Activated naive CD4-positive, alpha-beta T cell (primary cell): ENCODE measurements at regions not wholly inside any gene's neighbourhood (a gene's known extent, or its start where the extent isn't known, plus 50 kb on each side); places are given as distances from the start of the nearest gene placed in this dataset.
"Not testable (repeated sequence)": the region's sequence is repeated elsewhere in the genome, so short reads cannot be mapped to it uniquely, and the experiment has no call there.

ENCODE experiments used
- DNase-seq, 4 experiments: peaks; one replicate each; lab custom pipeline; 2025; lab: John Stamatoyannopoulos, UW

DNA sequence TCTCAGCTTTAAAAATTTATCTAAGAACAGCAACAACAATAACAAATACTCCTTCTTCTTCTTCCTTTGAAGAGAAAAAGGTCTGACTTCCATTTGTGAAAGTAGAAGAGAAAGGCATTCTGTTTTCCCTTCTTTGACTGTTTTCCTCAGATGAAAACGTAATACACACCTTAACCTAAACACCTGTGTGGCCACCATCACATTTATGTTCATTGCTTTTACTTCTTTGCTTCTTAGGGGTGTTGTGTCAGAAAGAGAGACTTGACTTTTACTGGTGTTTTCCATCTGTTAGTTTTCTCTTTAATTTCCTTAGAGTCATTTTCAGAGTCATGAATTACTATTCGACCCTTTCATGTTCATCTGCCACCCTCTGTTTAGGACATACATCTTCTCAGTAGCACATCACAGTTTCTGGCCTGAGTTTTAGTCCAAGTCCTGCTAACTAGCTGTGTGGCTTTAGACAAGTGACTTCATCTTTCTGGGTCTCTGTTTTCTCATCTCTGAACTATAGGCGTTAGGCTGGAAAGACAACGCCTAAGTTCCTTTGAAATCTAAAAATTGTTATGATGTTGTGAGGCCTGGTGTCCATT lies 283.8 kb downstream of the GATA3 start:
- DNase-seq = no peak

GRCh38 chr10:8344756-8345155 lies 290.3 kb downstream of the GATA3 start:
- no peak for DNase-seq

GRCh38 chr10:8346861-8347260 lies 292.4 kb downstream of the GATA3 start:
- no peak for DNase-seq

- DNase-seq = not testable (repeated sequence)
These were observed 293.1 kb downstream of the GATA3 start for GRCh38 chr10:8347614-8348013.

DNA sequence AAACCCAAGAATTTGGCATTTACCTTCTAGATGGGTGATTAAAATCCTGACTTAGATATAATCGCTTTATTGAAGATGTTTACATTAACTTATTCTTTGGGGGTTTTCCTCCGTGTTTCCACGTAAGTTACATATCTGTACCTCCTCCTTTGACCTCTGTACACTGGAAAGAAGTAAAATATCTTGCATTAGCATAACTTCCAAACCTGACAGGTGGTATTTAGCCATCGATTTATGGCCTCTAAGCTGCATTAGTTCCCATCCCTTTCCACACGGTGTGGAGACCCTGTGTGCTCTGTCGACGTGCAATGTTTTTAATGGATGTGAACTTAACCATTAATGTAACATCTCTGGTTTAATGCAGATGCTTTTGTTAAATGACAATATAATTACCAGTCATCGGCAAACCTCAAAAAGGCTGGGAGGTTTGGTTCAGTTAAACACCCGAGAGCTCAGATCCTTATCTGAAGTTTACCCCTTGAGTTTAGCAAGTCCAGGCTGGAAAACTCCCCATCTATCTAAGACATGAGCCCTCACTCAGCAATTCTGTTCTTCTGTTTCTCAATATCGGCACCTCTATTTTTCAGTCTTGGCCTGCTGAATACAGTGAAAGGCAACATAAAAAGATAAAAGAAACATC lies 295.2 kb downstream of the GATA3 start:
- DNase-seq = no peak

GRCh38 chr10:8350250-8350967 lies 295.9 kb downstream of the GATA3 start:
- DNase-seq = no peak

DNA sequence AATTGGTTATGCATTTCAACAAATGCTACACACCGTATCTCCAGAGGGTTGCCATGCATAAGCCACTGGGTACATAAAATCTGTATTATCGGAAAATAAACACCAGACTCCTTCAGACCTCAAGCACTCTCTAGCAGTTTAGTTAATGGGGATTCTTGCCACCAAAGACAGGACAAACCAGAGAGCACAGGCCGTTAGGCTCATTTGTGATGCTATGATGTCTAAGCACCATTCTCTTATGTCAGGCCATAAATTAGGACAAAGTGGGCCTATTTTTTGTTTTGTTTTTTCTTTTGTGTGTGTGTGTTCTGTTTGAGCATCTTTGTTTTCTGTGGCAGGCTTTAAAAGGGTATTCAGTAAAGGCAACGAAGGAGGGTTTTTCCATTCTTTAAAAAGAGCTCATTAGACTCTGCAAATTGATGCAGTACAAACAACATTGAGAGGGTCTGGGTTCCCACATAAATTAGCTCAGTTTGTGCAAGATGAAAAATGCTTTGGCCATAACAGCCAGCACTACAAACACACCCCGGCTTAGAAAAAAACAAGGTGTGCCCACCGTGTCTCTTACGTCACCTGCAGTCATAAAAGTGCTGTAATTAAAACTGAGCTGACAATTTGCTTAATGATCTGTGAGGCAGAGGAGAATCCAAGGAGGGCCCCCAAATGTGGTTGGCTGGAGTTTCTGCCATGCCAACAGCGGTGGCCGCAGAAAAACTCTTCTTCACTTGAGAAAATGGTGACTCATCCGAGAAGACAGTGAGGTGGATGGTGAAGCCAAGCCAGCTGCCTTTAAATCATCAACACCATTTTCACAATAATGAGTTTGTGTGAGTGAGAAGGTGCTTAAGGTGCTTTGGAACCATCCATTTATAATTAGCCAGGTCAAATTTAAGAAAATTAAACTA lies 297.9 kb downstream of the GATA3 start:
- DNase-seq = no peak

- no peak for DNase-seq
These were observed 301.8 kb downstream of the GATA3 start for GRCh38 chr10:8356283-8356682.

DNA sequence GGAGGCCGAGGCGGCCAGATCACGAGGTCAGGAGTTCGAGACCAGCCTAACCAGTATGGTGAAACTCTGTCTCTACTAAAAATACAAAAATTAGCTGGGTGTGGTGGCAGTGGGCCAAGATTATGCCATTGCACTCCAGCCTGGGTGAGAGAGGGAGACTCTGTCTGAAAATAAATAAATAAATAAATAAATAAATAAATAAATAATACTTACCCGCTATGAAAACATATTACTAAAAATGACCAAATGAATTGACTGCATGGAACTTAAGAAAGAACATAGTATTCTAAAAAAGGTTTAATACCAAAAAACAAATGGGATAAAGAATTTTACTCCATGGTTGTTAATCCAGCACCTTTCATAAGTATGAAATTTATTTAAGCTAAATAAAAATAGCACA lies 305.0 kb downstream of the GATA3 start:
- DNase-seq = no peak

DNA sequence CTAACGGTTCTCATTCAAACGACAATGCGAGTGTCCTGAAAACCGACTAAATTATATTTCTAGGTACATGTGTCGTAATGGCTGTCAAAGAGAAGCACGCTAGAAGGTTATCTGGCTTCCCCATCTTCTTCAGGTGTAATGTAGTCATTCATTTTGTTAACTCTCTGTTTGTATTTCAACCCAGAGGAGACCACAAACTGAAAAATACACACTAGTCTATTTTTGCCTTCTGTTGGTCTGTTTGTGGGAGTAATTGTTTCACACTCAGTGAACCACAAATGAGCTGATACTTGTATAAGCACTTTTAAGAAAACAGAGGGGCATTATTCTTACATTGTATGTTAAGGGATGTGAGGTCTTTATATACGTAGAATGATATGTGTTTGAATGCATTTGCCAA lies 305.9 kb downstream of the GATA3 start:
- no peak for DNase-seq

DNA sequence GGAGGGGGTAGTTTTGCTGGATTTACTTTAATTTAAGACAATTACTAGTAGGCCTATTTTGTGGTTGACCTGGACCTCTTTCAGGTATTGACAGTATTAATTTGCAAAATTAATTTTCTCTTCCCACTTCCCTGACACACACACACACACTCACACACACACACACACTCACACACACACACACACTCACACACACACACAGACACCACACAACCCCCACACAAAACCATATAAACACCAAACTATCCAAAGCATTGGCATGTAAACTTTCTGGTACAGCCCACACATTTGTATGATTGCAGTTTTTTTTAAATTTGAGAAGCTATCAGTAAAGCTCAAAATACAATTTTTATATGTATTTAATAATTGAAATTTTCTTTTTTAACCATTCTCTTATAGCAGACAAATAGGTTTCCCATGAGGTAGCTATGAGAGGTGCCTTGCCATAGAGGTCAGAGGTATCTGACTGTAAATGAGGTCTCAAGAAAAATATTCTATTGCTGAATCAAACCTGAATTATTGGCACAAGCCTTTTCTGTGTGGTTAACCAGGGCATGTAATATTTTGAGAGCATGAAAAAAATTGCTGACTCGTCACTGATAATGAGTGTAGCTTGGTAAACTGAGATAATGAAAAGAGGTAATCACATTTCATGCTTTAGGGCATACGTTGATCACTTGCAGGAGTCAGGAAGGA lies 306.5 kb downstream of the GATA3 start:
- no peak for DNase-seq

DNA sequence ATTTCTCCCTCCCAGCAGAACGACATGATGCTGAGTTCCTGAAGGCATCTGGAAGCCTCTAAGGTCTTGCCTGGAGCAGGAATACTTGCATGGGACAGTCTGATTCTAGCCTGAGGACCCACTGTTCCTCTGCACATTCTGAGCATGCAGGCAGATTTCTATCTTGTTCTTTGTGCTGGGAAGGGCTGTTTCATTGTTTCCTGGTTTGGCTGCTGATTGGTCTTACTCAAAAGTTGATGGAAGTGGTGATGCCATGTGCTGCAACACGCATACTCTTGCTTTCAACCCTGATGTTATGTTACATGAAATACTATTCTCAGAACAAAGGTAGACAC lies 307.0 kb downstream of the GATA3 start:
- no peak for DNase-seq

- no peak for DNase-seq
These were observed 311.7 kb downstream of the GATA3 start for GRCh38 chr10:8365935-8366911.

DNA sequence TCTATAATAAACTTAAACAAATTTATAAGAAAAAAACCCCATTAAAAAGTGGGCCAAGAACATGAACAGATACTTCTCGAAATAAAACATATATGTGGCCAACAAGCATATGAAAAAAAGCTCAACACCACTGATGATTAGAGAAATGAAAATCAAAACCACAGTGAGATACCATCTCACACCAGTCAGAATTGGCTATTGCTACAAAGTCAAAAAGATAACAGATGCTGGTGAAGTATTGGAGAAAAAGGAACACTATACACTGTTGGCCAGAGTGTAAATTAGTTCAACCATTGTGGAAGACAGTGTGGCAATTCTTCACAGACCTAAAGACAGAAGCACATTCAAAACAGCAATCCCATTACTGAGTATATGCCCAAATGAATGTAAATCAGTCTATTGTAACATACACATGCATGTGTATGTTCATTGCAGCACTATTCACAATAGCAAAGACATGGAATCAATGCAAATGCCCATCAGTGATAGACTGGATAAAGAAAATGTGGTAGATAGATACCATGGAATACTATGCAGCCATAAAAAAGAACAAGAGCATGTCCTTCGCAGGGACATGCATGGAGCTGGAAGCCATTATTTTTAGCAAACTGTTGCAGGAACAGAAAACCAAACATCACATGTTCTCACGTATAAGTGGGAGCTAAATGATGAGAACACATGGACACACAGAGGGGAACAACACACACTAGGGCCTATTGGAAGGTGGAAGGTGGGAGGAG lies 313.4 kb downstream of the GATA3 start:
- DNase-seq = not testable (repeated sequence)

DNA sequence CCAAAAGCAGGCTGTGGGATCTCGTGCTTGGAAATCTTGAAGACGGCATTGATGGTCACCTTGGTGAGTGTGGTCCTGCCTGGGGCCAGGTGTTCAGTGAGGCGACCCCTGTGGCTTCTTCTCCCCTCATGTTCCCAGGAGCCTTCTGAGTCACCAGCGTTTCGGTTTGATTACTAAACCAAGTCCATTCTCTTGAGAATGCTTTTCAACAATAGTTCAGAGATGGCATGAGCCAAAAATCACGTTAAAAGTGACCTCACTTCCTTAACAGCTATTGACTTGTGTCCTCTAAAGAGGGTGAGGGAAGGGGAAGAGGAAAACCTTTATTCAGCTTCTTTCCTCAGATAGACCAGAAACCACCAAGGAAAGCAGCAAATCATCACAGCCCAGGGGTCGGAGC lies 315.2 kb downstream of the GATA3 start:
- DNase-seq = no peak

DNA sequence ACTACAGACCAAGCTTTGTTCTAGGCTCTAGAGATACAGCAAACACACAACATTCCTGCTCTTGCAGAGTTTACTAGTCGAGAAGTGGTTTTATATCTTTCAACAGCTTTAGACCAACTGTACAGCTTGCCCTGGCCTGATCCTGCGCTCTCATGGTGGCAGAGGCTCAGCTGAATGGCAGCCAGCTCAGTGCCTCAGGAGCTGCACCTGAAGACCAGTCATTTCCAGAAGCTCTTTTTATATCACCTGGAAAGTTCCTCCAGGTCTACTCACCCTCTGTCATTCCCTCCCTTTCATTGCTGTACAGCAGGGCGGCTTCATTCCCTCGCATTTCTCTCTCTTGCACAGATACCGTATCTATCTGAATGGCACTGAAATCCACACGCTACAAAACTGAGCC lies 319.8 kb downstream of the GATA3 start:
- no peak for DNase-seq

GRCh38 chr10:8375137-8375536 lies 320.6 kb downstream of the GATA3 start:
- DNase-seq = no peak

- no peak for DNase-seq
These were observed 323.9 kb downstream of the GATA3 start for GRCh38 chr10:8378198-8378983.
